ENCODE measurements at regions not wholly inside any gene's neighbourhood (a gene's known extent, or its start where the extent isn't known, plus 50 kb on each side); places are given as distances from the start of the nearest gene placed in this dataset.

DNA sequence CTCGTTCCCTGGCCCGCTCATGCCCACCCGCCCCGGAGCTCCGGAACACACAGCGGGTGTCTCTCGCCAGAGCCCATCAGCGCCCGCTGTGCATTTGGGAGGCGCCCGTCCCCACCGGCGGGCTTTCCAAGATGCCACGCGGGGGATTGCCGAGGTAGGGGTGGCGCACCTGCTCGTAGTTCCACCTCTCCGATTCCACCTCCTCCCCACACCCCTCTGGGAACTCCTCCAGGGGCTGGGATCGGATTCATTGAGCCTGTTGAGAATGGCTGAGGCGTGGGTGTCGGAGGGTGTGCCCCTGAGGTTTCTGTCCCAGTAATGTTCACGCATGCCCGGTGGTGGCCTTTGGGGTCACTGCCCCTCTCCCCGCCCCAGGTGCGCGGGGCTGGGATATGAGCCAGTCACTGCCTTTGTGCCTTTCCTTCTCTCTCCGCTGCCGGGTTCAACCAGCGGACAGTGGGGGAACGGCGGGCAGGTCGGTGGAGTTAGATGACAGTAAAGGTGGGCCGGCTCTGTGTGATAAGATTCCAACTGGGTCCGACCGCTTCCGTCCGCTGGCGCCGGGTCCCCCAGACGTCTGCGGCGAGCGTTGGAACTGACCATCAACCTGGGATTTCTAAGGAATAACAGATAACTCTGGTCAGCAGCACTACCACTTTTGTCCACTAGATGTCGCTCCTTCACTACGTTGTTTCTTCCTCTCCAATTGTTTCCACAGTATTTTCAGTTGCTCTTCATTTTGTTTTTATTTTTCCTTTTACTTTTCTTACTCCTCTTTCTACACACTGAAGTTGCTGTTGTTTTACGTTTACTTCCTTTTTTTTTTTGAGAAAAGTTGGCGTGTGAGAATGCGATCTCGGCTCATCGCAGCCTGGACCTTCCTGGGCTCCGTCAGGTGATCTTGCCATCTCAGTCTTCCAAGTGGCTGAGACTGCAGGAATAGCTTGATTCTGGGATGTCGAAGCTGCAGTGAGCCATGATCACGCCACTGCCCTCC is 178.1 kb upstream of the ALG10B start:
- H3K36me3 ChIP-seq, result no peaks in the 10 kb centered on the region
- TF ChIP-seq, protein P1, sequence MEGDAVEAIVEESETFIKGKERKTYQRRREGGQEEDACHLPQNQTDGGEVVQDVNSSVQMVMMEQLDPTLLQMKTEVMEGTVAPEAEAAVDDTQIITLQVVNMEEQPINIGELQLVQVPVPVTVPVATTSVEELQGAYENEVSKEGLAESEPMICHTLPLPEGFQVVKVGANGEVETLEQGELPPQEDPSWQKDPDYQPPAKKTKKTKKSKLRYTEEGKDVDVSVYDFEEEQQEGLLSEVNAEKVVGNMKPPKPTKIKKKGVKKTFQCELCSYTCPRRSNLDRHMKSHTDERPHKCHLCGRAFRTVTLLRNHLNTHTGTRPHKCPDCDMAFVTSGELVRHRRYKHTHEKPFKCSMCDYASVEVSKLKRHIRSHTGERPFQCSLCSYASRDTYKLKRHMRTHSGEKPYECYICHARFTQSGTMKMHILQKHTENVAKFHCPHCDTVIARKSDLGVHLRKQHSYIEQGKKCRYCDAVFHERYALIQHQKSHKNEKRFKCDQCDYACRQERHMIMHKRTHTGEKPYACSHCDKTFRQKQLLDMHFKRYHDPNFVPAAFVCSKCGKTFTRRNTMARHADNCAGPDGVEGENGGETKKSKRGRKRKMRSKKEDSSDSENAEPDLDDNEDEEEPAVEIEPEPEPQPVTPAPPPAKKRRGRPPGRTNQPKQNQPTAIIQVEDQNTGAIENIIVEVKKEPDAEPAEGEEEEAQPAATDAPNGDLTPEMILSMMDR (IDR thresholded peaks at IDR 0.05), result peak; percentile 94 to 98 (median 96)
- TF ChIP-seq EP300 (IDR thresholded peaks at IDR 0.05) (no peak), POLR2AphosphoS5 (IDR thresholded peaks at IDR 0.05) (no peak), POLR2A (IDR thresholded peaks at IDR 0.05) (no peak)
- peak overlapping the region in 1 of 2 donors; percentile 43 for H3K4me3 ChIP-seq
- WGBS, 2 donors (ENCODE audit: low coverage in 1 of 2), result 7% methylated on average over 19 to 28 of the region's 54 CpGs
- H3K4me1 ChIP-seq, result peaks cover 0 to 8% (median 0%) of the 10 kb centered on the region in 3 donors
- ATAC-seq, result peak; percentile 77
- no peaks in the 10 kb centered on the region for H3K9me3 ChIP-seq
- H3K27ac ChIP-seq, result no peak overlapping the region
- H3K27me3 ChIP-seq, result peaks cover 37% of the 10 kb centered on the region

DNA sequence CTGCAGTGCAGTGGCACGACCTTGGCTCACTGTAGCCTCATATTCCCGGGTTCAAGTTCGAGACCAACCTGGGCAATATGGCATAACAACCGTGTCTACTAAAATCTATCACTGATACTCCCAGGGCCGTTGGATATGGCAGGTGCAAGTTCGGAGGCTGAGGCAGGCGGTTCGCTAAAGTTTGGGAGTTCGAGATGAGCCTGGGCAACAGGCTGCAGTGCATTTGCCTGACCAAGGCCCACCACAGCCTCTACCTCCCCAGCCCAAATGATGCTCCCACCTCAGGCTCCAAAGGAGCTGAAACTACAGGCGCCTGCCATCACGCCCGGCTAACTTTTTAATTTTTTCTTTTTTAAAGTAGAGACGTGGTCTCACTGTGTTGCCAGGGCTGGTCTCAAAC is 177.1 kb upstream of the ALG10B start:
- Histone ChIP-seq H3K36me3 (no peaks in the 10 kb centered on the region), H3K4me3 (no peak overlapping the region), H3K27me3 (peaks cover 34% of the 10 kb centered on the region), H3K4me1 (peaks cover 0 to 8% (median 0%) of the 10 kb centered on the region in 3 donors), H3K27ac (no peak overlapping the region), H3K9me3 (no peaks in the 10 kb centered on the region)
- no peak for ATAC-seq
- 61 to 75% methylated on average over 3 to 7 of the region's 13 CpGs for WGBS, 2 donors (ENCODE audit: low coverage in 1 of 2)
- TF ChIP-seq, protein P1 (IDR thresholded peaks at IDR 0.05), result no peak
- no peak for TF ChIP-seq POLR2A (IDR thresholded peaks at IDR 0.05)
- TF ChIP-seq EP300 (IDR thresholded peaks at IDR 0.05), result no peak
- TF ChIP-seq POLR2AphosphoS5 (IDR thresholded peaks at IDR 0.05), result no peak

DNA sequence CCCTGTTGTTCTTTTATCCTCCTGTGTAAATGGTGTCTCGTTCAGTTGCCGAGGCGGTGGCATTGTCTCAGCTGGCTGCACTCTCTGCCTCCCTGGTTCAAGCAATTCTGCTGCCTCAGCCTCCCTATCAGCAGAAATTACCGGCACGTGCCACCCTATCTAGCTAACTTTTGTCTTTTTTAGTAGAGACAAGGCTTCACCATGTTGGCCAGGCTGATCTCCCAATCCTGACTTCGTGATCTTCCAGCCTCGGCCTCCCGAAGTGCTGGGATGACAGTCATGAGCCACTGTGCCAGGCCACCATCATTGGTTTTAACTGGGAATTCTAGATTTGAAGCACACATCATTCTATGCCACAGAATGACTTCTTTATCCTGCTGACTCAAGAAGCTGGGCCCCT is 175.3 kb upstream of the ALG10B start:
- TF ChIP-seq POLR2AphosphoS5 (IDR thresholded peaks at IDR 0.05) (no peak), POLR2A (IDR thresholded peaks at IDR 0.05) (no peak), EP300 (IDR thresholded peaks at IDR 0.05) (no peak)
- TF ChIP-seq, protein P1 (IDR thresholded peaks at IDR 0.05), result no peak
- WGBS, 2 donors (ENCODE audit: low coverage in 1 of 2), result 86% methylated on average over 3 to 6 of the region's 8 CpGs
- Histone ChIP-seq H3K36me3 (no peaks in the 10 kb centered on the region), H3K9me3 (peaks cover 0 to 6% (median 0%) of the 10 kb centered on the region in 3 donors), H3K27me3 (peaks cover 21% of the 10 kb centered on the region), H3K27ac (no peak overlapping the region), H3K4me3 (no peak overlapping the region), H3K4me1 (peaks cover 0 to 8% (median 0%) of the 10 kb centered on the region in 3 donors)
- ATAC-seq, result no peak

DNA sequence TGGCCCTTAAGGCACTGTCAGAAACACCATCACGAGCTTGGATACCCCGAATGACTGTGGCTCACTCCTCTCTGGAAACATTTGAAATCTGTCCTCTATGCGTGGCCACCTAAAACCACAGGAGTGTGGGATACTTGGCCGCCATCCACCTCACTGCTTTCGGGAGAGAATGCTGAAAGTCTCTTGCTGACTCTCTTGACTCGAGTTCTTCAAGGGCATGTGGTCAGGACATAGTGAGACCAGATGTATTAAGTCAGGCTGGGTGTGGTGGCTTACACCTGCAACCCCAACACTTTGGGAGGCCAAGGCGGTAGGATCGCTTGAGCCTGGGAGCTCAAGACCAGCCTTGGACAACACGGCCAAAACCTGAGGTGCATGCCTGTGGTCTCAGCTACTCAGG is 174.7 kb upstream of the ALG10B start:
- Histone ChIP-seq H3K27ac (no peak overlapping the region), H3K27me3 (peaks cover 17% of the 10 kb centered on the region), H3K4me1 (peaks cover 0 to 8% (median 0%) of the 10 kb centered on the region in 3 donors), H3K36me3 (no peaks in the 10 kb centered on the region), H3K9me3 (peaks cover 0 to 12% (median 0%) of the 10 kb centered on the region in 3 donors), H3K4me3 (no peak overlapping the region)
- WGBS, 2 donors (ENCODE audit: low coverage in 1 of 2), result 83% methylated on average over 5 of the region's 9 CpGs; no CpG with 5 or more reads in 1 of the 2 donors
- no peak for ATAC-seq
- no peak for TF ChIP-seq EP300 (IDR thresholded peaks at IDR 0.05)
- TF ChIP-seq POLR2A (IDR thresholded peaks at IDR 0.05), result no peak
- no peak for TF ChIP-seq POLR2AphosphoS5 (IDR thresholded peaks at IDR 0.05)
- TF ChIP-seq, protein P1 (IDR thresholded peaks at IDR 0.05), result no peak

Data from gastroesophageal sphincter (tissue), 4 donors.